H9 (cell line): ENCODE measurements at regions not wholly inside any gene's neighbourhood (a gene's known extent, or its start where the extent isn't known, plus 50 kb on each side); places are given as distances from the start of the nearest gene placed in this dataset.

Experiments
- DNase-seq: peaks from one replicate; pipeline ENCODE4 v3.0.0-alpha.2; 2017
- H2AFZ ChIP-seq: one replicate; pipeline ENCODE4 v1.6.1; 2013; ENCODE audit warnings: mild to moderate bottlenecking, low read length, control low read depth, moderate library complexity
- H2AK5ac ChIP-seq: 2 replicates; pipeline ENCODE4 v1.6.1; 2013; ENCODE audit warnings: low read length, control low read depth, mixed read lengths; ENCODE audit not compliant: insufficient read length
- H2BK120ac ChIP-seq: one replicate; pipeline ENCODE4 v1.6.1; 2013; ENCODE audit warnings: low read depth, mild to moderate bottlenecking, low read length, control low read depth, inconsistent platforms; ENCODE audit not compliant: poor library complexity, severe bottlenecking
- H2BK12ac ChIP-seq: 2 replicates; pipeline ENCODE4 v1.6.1; 2013; ENCODE audit warnings: low read length, control low read depth, mixed read lengths, low read depth; ENCODE audit not compliant: insufficient read length
- H2BK15ac ChIP-seq: 2 replicates; pipeline ENCODE4 v1.6.1; 2013; ENCODE audit warnings: low read depth, low read length, control low read depth
- H2BK20ac ChIP-seq: one replicate; pipeline ENCODE4 v1.6.1; 2013; ENCODE audit warnings: low read depth, mild to moderate bottlenecking, low read length, control low read depth, inconsistent platforms; ENCODE audit not compliant: poor library complexity, severe bottlenecking
- H2BK5ac ChIP-seq: 2 replicates; pipeline ENCODE4 v1.6.1; 2013; ENCODE audit warnings: low read length, control low read depth, mixed read lengths; ENCODE audit not compliant: insufficient read length
- H3K14ac ChIP-seq: 2 replicates; pipeline ENCODE4 v1.6.1; 2013; ENCODE audit warnings: low read length, control low read depth; ENCODE audit not compliant: insufficient read depth
- H3K18ac ChIP-seq: 2 replicates; pipeline ENCODE4 v1.6.1; 2013; ENCODE audit warnings: low read depth, mild to moderate bottlenecking, mixed read lengths, low read length, control low read depth; ENCODE audit not compliant: insufficient read length
- H3K23ac ChIP-seq: 2 replicates; pipeline ENCODE4 v1.6.1; 2013; ENCODE audit warnings: low read length, control low read depth, mixed read lengths, low read depth; ENCODE audit not compliant: insufficient read length
- H3K23me2 ChIP-seq: 2 replicates; pipeline ENCODE4 v1.6.1; 2013; ENCODE audit warnings: low read depth, mild to moderate bottlenecking, mixed read lengths, low read length, control low read depth; ENCODE audit not compliant: insufficient read length, poor library complexity, severe bottlenecking
- H3K27ac ChIP-seq: 2 replicates; pipeline ENCODE4 v1.5.1; 2013; ENCODE audit warnings: low read length, control low read depth, mixed read lengths, low read depth; ENCODE audit not compliant: insufficient read length
- H3K27me3 ChIP-seq: 2 replicates; pipeline ENCODE4 v1.6.1; 2013; ENCODE audit warnings: low read length, control low read depth, inconsistent platforms; ENCODE audit not compliant: insufficient read depth
- H3K4ac ChIP-seq: 2 replicates; pipeline ENCODE4 v1.6.1; 2013; ENCODE audit warnings: low read depth, mild to moderate bottlenecking, control low read depth, inconsistent platforms, low read length, moderate library complexity
- H3K4me1 ChIP-seq: 2 replicates; pipeline ENCODE4 v1.6.1; 2013; ENCODE audit warnings: low read length, control low read depth, inconsistent platforms; ENCODE audit not compliant: insufficient read depth
- H3K4me2 ChIP-seq: 2 replicates; pipeline ENCODE4 v1.6.1; 2013; ENCODE audit warnings: low read length, control low read depth, mixed read lengths; ENCODE audit not compliant: insufficient read length, insufficient read depth
- H3K56ac ChIP-seq: 2 replicates; pipeline ENCODE4 v1.6.1; 2013; ENCODE audit warnings: low read depth, mild to moderate bottlenecking, mixed read lengths, low read length, control low read depth; ENCODE audit not compliant: insufficient read length
- H3K79me1 ChIP-seq: 2 replicates; pipeline ENCODE4 v1.6.1; 2013; ENCODE audit warnings: low read depth, mild to moderate bottlenecking, moderate library complexity, low read length, control low read depth, inconsistent platforms; ENCODE audit not compliant: insufficient read depth, poor library complexity, severe bottlenecking
- H3K79me2 ChIP-seq: 2 replicates; pipeline ENCODE4 v1.6.1; 2013; ENCODE audit warnings: low read length, control low read depth, inconsistent platforms; ENCODE audit not compliant: insufficient read depth
- H3K9ac ChIP-seq: 2 replicates; pipeline ENCODE4 v1.6.1; 2013; ENCODE audit warnings: low read length, control low read depth, mixed read lengths; ENCODE audit not compliant: insufficient read length; ENCODE audit errors: extremely low read depth
- H3K9me3 ChIP-seq: one replicate; pipeline ENCODE4 v1.6.1; 2013; ENCODE audit warnings: low read depth, low read length, inconsistent platforms; ENCODE audit not compliant: control insufficient read depth
- H3T11ph ChIP-seq: one replicate; pipeline ENCODE4 v1.6.1; 2013; ENCODE audit warnings: mild to moderate bottlenecking, low read length, control low read depth, inconsistent platforms
- H4K20me1 ChIP-seq: one replicate; pipeline ENCODE4 v1.6.1; 2013; ENCODE audit not compliant: control insufficient read depth, insufficient read length, insufficient read depth
- H4K5ac ChIP-seq: 2 replicates; pipeline ENCODE4 v1.6.1; 2013; ENCODE audit warnings: low read depth, mild to moderate bottlenecking, mixed read lengths, low read length, control low read depth; ENCODE audit not compliant: insufficient read length
- H4K8ac ChIP-seq: replicated peaks from 2 replicates; pipeline ENCODE4 v1.6.1; 2013; ENCODE audit warnings: low read length, control low read depth, mixed read lengths, low read depth; ENCODE audit not compliant: insufficient read length
- H4K91ac ChIP-seq: 2 replicates; pipeline ENCODE4 v1.6.1; 2013; ENCODE audit warnings: low read depth, mild to moderate bottlenecking, moderate library complexity, mixed read lengths, low read length, control low read depth; ENCODE audit not compliant: insufficient read length
- H3K27ac Mint-ChIP-seq, 3 experiments: 2 replicates in 2 of 3; 3 replicates in 1 of 3; pipeline ENCODE4 v1.8.0; 2020 to 2021; ENCODE audit warnings: mixed read lengths in 3 of 3, mild to moderate bottlenecking in 1 of 3, moderate library complexity in 1 of 3
- H3K27me3 Mint-ChIP-seq: 2 replicates; pipeline ENCODE4 v1.8.0; 2021; ENCODE audit warnings: low read depth, mild to moderate bottlenecking, moderate library complexity, mixed read lengths
- H3K36me3 Mint-ChIP-seq, 3 experiments: 2 replicates in 2 of 3; 3 replicates in 1 of 3; pipeline ENCODE4 v1.8.0; 2020 to 2021; ENCODE audit warnings: low read depth in 3 of 3, mixed read lengths in 3 of 3; ENCODE audit not compliant: insufficient read depth in 1 of 3
- H3K4me1 Mint-ChIP-seq, 2 experiments: 2 replicates each; pipeline ENCODE4 v1.8.0; 2020; ENCODE audit warnings: mixed read lengths in 2 of 2
- H3K4me3 Mint-ChIP-seq, 2 experiments: 2 replicates in 1 of 2; 3 replicates in 1 of 2; pipeline ENCODE4 v1.8.0; 2020 to 2021; ENCODE audit warnings: mild to moderate bottlenecking in 2 of 2, mixed read lengths in 2 of 2, moderate library complexity in 1 of 2
- H3K9me3 Mint-ChIP-seq, 2 experiments: 2 replicates in 1 of 2; 3 replicates in 1 of 2; pipeline ENCODE4 v1.8.0; 2020; ENCODE audit warnings: mild to moderate bottlenecking in 2 of 2, mixed read lengths in 2 of 2, moderate library complexity in 1 of 2
- CTCF ChIP-seq: fragments of 200-600 bp; sonication (generic); conservative IDR thresholded peaks from 3 replicates; pipeline ENCODE4 v1.8.0; 2021; ENCODE audit warnings: antibody characterized with exemption, mild to moderate bottlenecking
- WGBS: extraction: QIAGEN DNeasy Blood & Tissue Kit; methylation state at CpG from one replicate; pipeline ENCODE4 v1.1.7; 2013; ENCODE audit warnings: missing lambda C conversion rate, low lambda C conversion rate, mixed read lengths; ENCODE audit not compliant: insufficient read length; ENCODE audit errors: extremely low coverage; 5-methylcytosine and 5-hydroxymethylcytosine counted together

GRCh38 chr2:9758741-9759140 is 84.5 kb upstream of the TAF1B start:
- Histone ChIP-seq H4K91ac (no peak overlapping the region), H4K8ac (no peak overlapping the region), H2BK15ac (no peak overlapping the region), H3K14ac (no peak overlapping the region), H3K4me1 (peaks cover 7% of the 10 kb centered on the region; the same call in 1 of the 2 replicates), H3K79me1 (no peaks in the 10 kb centered on the region), H3K9ac (no peak overlapping the region), H2AK5ac (no peak overlapping the region), H2BK120ac (no peak overlapping the region), H2BK12ac (no peak overlapping the region), H4K5ac (no peak overlapping the region), H3K4me2 (no peak overlapping the region), H3K79me2 (no peaks in the 10 kb centered on the region), H2BK20ac (no peak overlapping the region), H2BK5ac (no peak overlapping the region), H3K23me2 (no peaks in the 10 kb centered on the region), H3K4ac (no peak overlapping the region), H4K20me1 (no peaks in the 10 kb centered on the region), H3K27me3 (no peaks in the 10 kb centered on the region), H3K27ac (no peak overlapping the region), H2AFZ (no peak overlapping the region), H3T11ph (no peak overlapping the region), H3K23ac (no peak overlapping the region), H3K56ac (no peak overlapping the region), H3K18ac (no peak overlapping the region), H3K9me3 (no peaks in the 10 kb centered on the region)
- no peak for DNase-seq
- Mint-ChIP-seq H3K4me3 (no peak overlapping the region), H3K9me3 (no peaks in the 10 kb centered on the region), H3K27ac (no peak overlapping the region), H3K4me1 (peaks cover 30 to 41% of the 10 kb centered on the region in 2 experiments), H3K27me3 (peaks cover 45% of the 10 kb centered on the region), H3K36me3 (no peaks in the 10 kb centered on the region; a peak in 2 of 7 replicates)
- TF ChIP-seq CTCF, result no peak
- WGBS, result no CpG with 5 or more reads among the region's 5 CpGs
